GM23248 (cell line): ENCODE measurements at regions not wholly inside any gene's neighbourhood (a gene's known extent, or its start where the extent isn't known, plus 50 kb on each side); places are given as distances from the start of the nearest gene placed in this dataset.

Experiments used
- DNase-seq: peaks from one replicate; pipeline ENCODE4 v3.0.0-alpha.2; 2015
- H2AFZ ChIP-seq: fragments of 200-600 bp; sonication (generic); 2 replicates; pipeline ENCODE4 v1.6.1; 2016; ENCODE audit warnings: antibody characterized with exemption
- H3F3A ChIP-seq: fragments of 200-600 bp; sonication (generic); 2 replicates; pipeline ENCODE4 v1.6.1; 2016; ENCODE audit warnings: mild to moderate bottlenecking, antibody characterized with exemption, mixed run types; ENCODE audit not compliant: insufficient read depth
- H3K27ac ChIP-seq: fragments of 200-600 bp; sonication (generic); 2 replicates; pipeline ENCODE4 v1.5.1; 2016; ENCODE audit warnings: mild to moderate bottlenecking
- H3K27me3 ChIP-seq: fragments of 200-600 bp; sonication (generic); replicated peaks from 2 replicates; pipeline ENCODE4 v1.6.1; 2016; ENCODE audit warnings: mild to moderate bottlenecking; ENCODE audit not compliant: insufficient read depth
- H3K36me3 ChIP-seq: fragments of 200-600 bp; sonication (generic); 2 replicates; pipeline ENCODE4 v1.6.1; 2016; ENCODE audit warnings: low read depth, mild to moderate bottlenecking
- H3K4me1 ChIP-seq: fragments of 200-600 bp; sonication (generic); 2 replicates; pipeline ENCODE4 v1.6.1; 2016; ENCODE audit warnings: mild to moderate bottlenecking; ENCODE audit not compliant: insufficient read depth
- H3K4me2 ChIP-seq: fragments of 200-600 bp; sonication (generic); one replicate; pipeline ENCODE4 v1.6.1; 2016; ENCODE audit warnings: mild to moderate bottlenecking; ENCODE audit not compliant: unreplicated experiment
- H3K4me3 ChIP-seq: fragments of 200-600 bp; sonication (generic); 2 replicates; pipeline ENCODE4 v1.5.1; 2016; ENCODE audit warnings: mild to moderate bottlenecking
- H3K79me2 ChIP-seq: fragments of 200-600 bp; sonication (generic); 2 replicates; pipeline ENCODE4 v1.6.1; 2016; ENCODE audit warnings: mild to moderate bottlenecking; ENCODE audit not compliant: insufficient read depth
- H3K9ac ChIP-seq: fragments of 200-600 bp; sonication (generic); 2 replicates; pipeline ENCODE4 v1.6.1; 2016; ENCODE audit warnings: mild to moderate bottlenecking
- H3K9me2 ChIP-seq: fragments of 200-600 bp; sonication (generic); 2 replicates; pipeline ENCODE4 v1.6.1; 2016; ENCODE audit warnings: mixed run types, mild to moderate bottlenecking, moderate library complexity; ENCODE audit not compliant: insufficient read depth
- H3K9me3 ChIP-seq: fragments of 200-600 bp; sonication (generic); one replicate; pipeline ENCODE4 v1.6.1; 2017; ENCODE audit warnings: low read depth
- H4K20me1 ChIP-seq: fragments of 200-600 bp; sonication (generic); 2 replicates; pipeline ENCODE4 v1.6.0; 2016; ENCODE audit not compliant: insufficient read depth
- EZH2 ChIP-seq: fragments of 200-600 bp; sonication (generic); IDR thresholded peaks from 2 replicates; pipeline ENCODE4 v1.6.1; 2018; ENCODE audit warnings: antibody characterized with exemption, mild to moderate bottlenecking; ENCODE audit not compliant: insufficient read depth, poor library complexity, severe bottlenecking
- EZH2phosphoT487 ChIP-seq: fragments of 200-600 bp; sonication (generic); IDR thresholded peaks from 2 replicates; pipeline ENCODE4 v1.6.1; 2018; ENCODE audit warnings: antibody characterized with exemption, moderate library complexity, mild to moderate bottlenecking, low read depth; ENCODE audit not compliant: insufficient read depth
- WGBS, 2 experiments: methylation state at CpG; one replicate each; pipeline ENCODE4 v1.1.6; 2015 to 2017; ENCODE audit warnings: low lambda C conversion rate in 2 of 2, low coverage in 1 of 2; ENCODE audit errors: missing lambda C conversion rate in 2 of 2; 5-methylcytosine and 5-hydroxymethylcytosine counted together
- in situ Hi-C: fragments of 300-500 bp; cut with MboI; formaldehyde crosslinking; loops from 2 replicates; pipeline ENCODE4 v1.15.0; 2020

- TF ChIP-seq EZH2phosphoT487 (no peak), EZH2 (no peak)
- no peaks in the 10 kb centered on the region for H3K4me1 ChIP-seq
- DNase-seq, result no peak
- no peak overlapping the region for H3K27ac ChIP-seq
- H3K36me3 ChIP-seq, result no peaks in the 10 kb centered on the region
- in situ Hi-C loops, result no loop called here
- H2AFZ ChIP-seq, result no peak overlapping the region
- H3K4me2 ChIP-seq, result no peak overlapping the region
- H3F3A ChIP-seq, result no peaks in the 10 kb centered on the region
- H3K79me2 ChIP-seq, result no peaks in the 10 kb centered on the region
- H3K9me3 ChIP-seq, result no peaks in the 10 kb centered on the region
- WGBS, 2 experiments, result 41 to 48% methylated on average over 3 of the region's 3 CpGs
- H3K4me3 ChIP-seq, result no peak overlapping the region
- no peaks in the 10 kb centered on the region for H3K27me3 ChIP-seq
- H3K9ac ChIP-seq, result no peak overlapping the region
- no peaks in the 10 kb centered on the region for H4K20me1 ChIP-seq
- no peaks in the 10 kb centered on the region for H3K9me2 ChIP-seq
Measured at GRCh38 chr7:94813917-94814316, 93.5 kb upstream of the PPP1R9A start.

GRCh38 chr7:94823947-94824346 is 83.4 kb upstream of the PPP1R9A start:
- no peak for TF ChIP-seq EZH2phosphoT487
- TF ChIP-seq EZH2, result no peak
- Histone ChIP-seq H4K20me1 (no peaks in the 10 kb centered on the region), H3K36me3 (no peaks in the 10 kb centered on the region), H3K9ac (no peak overlapping the region), H3K9me3 (no peaks in the 10 kb centered on the region), H3F3A (no peaks in the 10 kb centered on the region), H3K27me3 (no peaks in the 10 kb centered on the region), H3K27ac (no peak overlapping the region), H3K9me2 (no peaks in the 10 kb centered on the region), H3K4me2 (no peak overlapping the region), H3K79me2 (no peaks in the 10 kb centered on the region), H3K4me3 (no peak overlapping the region), H3K4me1 (0 out of 2 replicates have a peak, but pooled peaks cover 4% of the 10 kb centered on the region), H2AFZ (no peak overlapping the region)
- peak; percentile 26 for DNase-seq
- in situ Hi-C loops, result no loop called here

- H3K4me1 ChIP-seq, result no peaks in the 10 kb centered on the region
- no peak overlapping the region for H3K9ac ChIP-seq
- H3K9me2 ChIP-seq, result no peaks in the 10 kb centered on the region
- no peak overlapping the region for H3K4me3 ChIP-seq
- DNase-seq, result no peak
- no peak for TF ChIP-seq EZH2
- no peak for TF ChIP-seq EZH2phosphoT487
- H3K36me3 ChIP-seq, result no peaks in the 10 kb centered on the region
- no peak overlapping the region for H3K4me2 ChIP-seq
- no peaks in the 10 kb centered on the region for H3K9me3 ChIP-seq
- no peaks in the 10 kb centered on the region for H3F3A ChIP-seq
- WGBS, 2 experiments, result 51 to 57% methylated on average over 4 of the region's 4 CpGs
- H3K79me2 ChIP-seq, result no peaks in the 10 kb centered on the region
- no peak overlapping the region for H3K27ac ChIP-seq
- no peak overlapping the region for H2AFZ ChIP-seq
- no peaks in the 10 kb centered on the region for H3K27me3 ChIP-seq
- in situ Hi-C loops, result no loop called here
- no peaks in the 10 kb centered on the region for H4K20me1 ChIP-seq
Measured at GRCh38 chr7:94829987-94830386, 77.4 kb upstream of the PPP1R9A start.

GRCh38 chr7:94832051-94832450 is 75.3 kb upstream of the PPP1R9A start:
- Histone ChIP-seq H2AFZ (no peak overlapping the region), H3K9ac (no peak overlapping the region), H3F3A (no peaks in the 10 kb centered on the region), H3K27ac (no peak overlapping the region), H3K79me2 (no peaks in the 10 kb centered on the region), H3K36me3 (no peaks in the 10 kb centered on the region), H3K4me2 (no peak overlapping the region), H3K4me3 (no peak overlapping the region), H3K9me2 (no peaks in the 10 kb centered on the region), H3K9me3 (no peaks in the 10 kb centered on the region), H4K20me1 (no peaks in the 10 kb centered on the region), H3K27me3 (no peaks in the 10 kb centered on the region), H3K4me1 (no peaks in the 10 kb centered on the region)
- no peak for DNase-seq
- 41 to 45% methylated on average over 4 of the region's 4 CpGs for WGBS, 2 experiments
- TF ChIP-seq EZH2phosphoT487 (no peak), EZH2 (no peak)
- in situ Hi-C loops, result no loop called here

GRCh38 chr7:94834359-94834758 is 73.0 kb upstream of the PPP1R9A start:
- no peak overlapping the region for H3K4me2 ChIP-seq

More at GRCh38 chr7:94834359-94834758, 73.0 kb upstream of the PPP1R9A start:
- no peak for DNase-seq
- Histone ChIP-seq H3K27me3 (no peaks in the 10 kb centered on the region), H3K4me3 (no peak overlapping the region), H3K36me3 (no peaks in the 10 kb centered on the region), H3K9me3 (no peaks in the 10 kb centered on the region), H4K20me1 (no peaks in the 10 kb centered on the region), H3K4me1 (no peaks in the 10 kb centered on the region), H3K9ac (no peak overlapping the region), H3K27ac (no peak overlapping the region), H3F3A (no peaks in the 10 kb centered on the region), H3K9me2 (no peaks in the 10 kb centered on the region), H2AFZ (no peak overlapping the region), H3K79me2 (no peaks in the 10 kb centered on the region)
- TF ChIP-seq EZH2 (no peak), EZH2phosphoT487 (no peak)
- in situ Hi-C loops, result no loop called here
- WGBS, 2 experiments, result 64 to 75% methylated on average over 2 of the region's 2 CpGs
